Panc1 (cell line): ENCODE measurements at regions not wholly inside any gene's neighbourhood (a gene's known extent, or its start where the extent isn't known, plus 50 kb on each side); places are given as distances from the start of the nearest gene placed in this dataset.
"Not testable (repeated sequence)": the region's sequence is repeated elsewhere in the genome, so short reads cannot be mapped to it uniquely, and the experiment has no call there.

Experiments
- ATAC-seq: fragments of 200-7000 bp; cut with Tn5 transposase; 2 replicates; pipeline ENCODE4 v1.9.1; 2020; ENCODE audit warnings: mild to moderate bottlenecking, moderate library complexity
- BruUV-seq: library from RNA; stranded (reverse); fragments of 400-500 nt; replicated peaks from 2 replicates; lab custom pipeline; 2021; lab: Mats Ljungman, UMichigan
- CTCF ChIA-PET: fragments of 300-600 bp; sonication (Branson Sonifier 250); formaldehyde crosslinking; loops from one replicate; lab custom pipeline; 2022; ENCODE audit warnings: antibody characterized with exemption; lab: Charles Lee
- POLR2A ChIA-PET: fragments of 300-600 bp; sonication (Branson Sonifier 250); formaldehyde crosslinking; loops from one replicate; lab custom pipeline; 2022; ENCODE audit warnings: antibody characterized with exemption; lab: Charles Lee
- DNase-seq: peaks from one replicate; pipeline ENCODE4 v3.0.0-alpha.2; 2010; ENCODE audit warnings: low read depth, low spot score
- H3K27ac ChIP-seq: 2 replicates; pipeline ENCODE4 v1.5.1; 2011; ENCODE audit warnings: mild to moderate bottlenecking, low read length, inconsistent platforms
- H3K27me3 ChIP-seq: fragments of 200-500 bp; sonication (Bioruptor generic); 2 replicates; pipeline ENCODE4 v1.6.0; 2014; ENCODE audit warnings: low read length, inconsistent platforms; ENCODE audit not compliant: control insufficient read depth, insufficient read depth
- H3K36me3 ChIP-seq: fragments of 200-500 bp; sonication (Bioruptor generic); 2 replicates; pipeline ENCODE4 v1.5.1; 2014; ENCODE audit warnings: inconsistent platforms, mild to moderate bottlenecking, low read length, moderate library complexity; ENCODE audit not compliant: control insufficient read depth, insufficient read depth
- H3K4me1 ChIP-seq: 2 replicates; pipeline ENCODE4 v1.5.1; 2011; ENCODE audit warnings: inconsistent platforms, mild to moderate bottlenecking, low read length, moderate library complexity; ENCODE audit not compliant: control insufficient read depth, insufficient read depth
- H3K4me3 ChIP-seq, 2 experiments: 2 replicates each; pipeline ENCODE4 v1.5.1; 2011 to 2012; ENCODE audit warnings: low read depth in 2 of 2, low read length in 2 of 2, mild to moderate bottlenecking in 2 of 2, inconsistent platforms in 1 of 2, moderate library complexity in 1 of 2
- H3K9me3 ChIP-seq: fragments of 200-500 bp; sonication (Bioruptor generic); 2 replicates; pipeline ENCODE4 v1.5.1; 2014; ENCODE audit warnings: low read depth, mild to moderate bottlenecking, inconsistent platforms, low read length, moderate library complexity; ENCODE audit not compliant: control insufficient read depth, insufficient read depth
- CTCF ChIP-seq: fragments of 450-650 bp; IDR thresholded peaks from 2 replicates; pipeline ENCODE4 v1.5.1; 2017; ENCODE audit warnings: mild to moderate bottlenecking
- POLR2AphosphoS5 ChIP-seq: IDR thresholded peaks from 2 replicates; pipeline ENCODE4 v1.6.1; 2012; ENCODE audit warnings: mild to moderate bottlenecking, low read depth, low read length, moderate library complexity
- REST ChIP-seq, 2 experiments: IDR thresholded peaks; 2 replicates each; pipeline ENCODE4 v1.6.1; 2011 to 2012; ENCODE audit warnings: low read depth in 2 of 2, control low read depth in 1 of 2, low read length in 1 of 2, mild to moderate bottlenecking in 1 of 2, moderate library complexity in 1 of 2; ENCODE audit not compliant: insufficient read depth in 1 of 2
- SIN3A ChIP-seq: IDR thresholded peaks from 2 replicates; pipeline ENCODE4 v1.6.1; 2012; ENCODE audit warnings: low read depth, mild to moderate bottlenecking, low read length, moderate library complexity, borderline replicate concordance; ENCODE audit not compliant: insufficient read depth
- TCF7L2 ChIP-seq: IDR thresholded peaks from 2 replicates; pipeline ENCODE4 v1.6.1; 2011; ENCODE audit warnings: mild to moderate bottlenecking, low read depth, low read length, inconsistent platforms
- in situ Hi-C: cut with HindIII; loops from 2 replicates; pipeline ENCODE4 v1.10.0; 2016; ENCODE audit warnings: low sequenced_read_pairs, low pct_unique_long_range_greater_than_20kb
- intact Hi-C: fragments of 100-400 bp; cut with micrococcal nuclease; formaldehyde crosslinking; loops from one replicate; pipeline ENCODE4 v1.10.0; 2022; ENCODE audit not compliant: unreplicated experiment

GRCh38 chr10:55628260-55628701 is 732.8 kb downstream of the ZWINT start:
- H3K27ac ChIP-seq = no peak overlapping the region
- H3K4me1 ChIP-seq = no peaks in the 10 kb centered on the region
- in situ Hi-C loops = no loop called here
- no peak overlapping the region; a peak in 1 of 4 replicates for H3K4me3 ChIP-seq
- H3K27me3 ChIP-seq = no peaks in the 10 kb centered on the region; the same call in 1 of the 2 replicates
- POLR2A ChIA-PET = no interaction called here
- intact Hi-C loops = no loop called here
- no peak for ATAC-seq
- H3K36me3 ChIP-seq = no peaks in the 10 kb centered on the region
- DNase-seq = no peak
- TF ChIP-seq REST (IDR thresholded peaks at IDR 0.05; ENCODE audit: insufficient read depth in 1 of 2, low read depth in 2 of 2, low read length in 1 of 2) (no peak), SIN3A (no peak), CTCF (no peak), POLR2AphosphoS5 (no peak), TCF7L2 (no peak)
- CTCF ChIA-PET = no interaction called here
- no peaks in the 10 kb centered on the region for H3K9me3 ChIP-seq
- no TSS peak for BruUV-seq

GRCh38 chr10:55627501-55628051 is 733.5 kb downstream of the ZWINT start:
- intact Hi-C loops = no loop called here
- DNase-seq = no peak
- in situ Hi-C loops = no loop called here
- no TSS peak for BruUV-seq
- Histone ChIP-seq H3K4me1 (no peaks in the 10 kb centered on the region), H3K4me3 (no peak overlapping the region; a peak in 1 of 4 replicates), H3K36me3 (no peaks in the 10 kb centered on the region), H3K9me3 (no peaks in the 10 kb centered on the region), H3K27ac (no peak overlapping the region), H3K27me3 (no peaks in the 10 kb centered on the region; the same call in 1 of the 2 replicates)
- ATAC-seq = no peak
- TF ChIP-seq REST (IDR thresholded peaks at IDR 0.05; ENCODE audit: insufficient read depth in 1 of 2, low read depth in 2 of 2, low read length in 1 of 2) (no peak), SIN3A (no peak), TCF7L2 (no peak), POLR2AphosphoS5 (no peak), CTCF (no peak)
- CTCF ChIA-PET = no interaction called here
- POLR2A ChIA-PET = no interaction called here

GRCh38 chr10:55601690-55602478 is 759.2 kb downstream of the ZWINT start:
- H3K27ac ChIP-seq, H3K9me3 ChIP-seq, H3K27me3 ChIP-seq, DNase-seq, BruUV-seq, H3K36me3 ChIP-seq, intact Hi-C loops, POLR2A ChIA-PET, H3K4me1 ChIP-seq, in situ Hi-C loops, CTCF ChIA-PET, ATAC-seq: not testable (repeated sequence)
- H3K4me3 ChIP-seq = peak overlapping the region in 1 of 2 experiments; percentile 13; a peak in 2 of 4 replicates
